Coronary artery (tissue), 2 donors: ENCODE measurements at regions not wholly inside any gene's neighbourhood (a gene's known extent, or its start where the extent isn't known, plus 50 kb on each side); places are given as distances from the start of the nearest gene placed in this dataset.

ENCODE experiments used
- DNase-seq: peaks from one replicate; pipeline ENCODE4 v3.0.0-alpha.2; 2017; ENCODE audit warnings: low spot score
- H3K27ac ChIP-seq, 2 donors: fragments of 200-600 bp; sonication (generic); one replicate each; pipeline ENCODE4 v1.5.1; 2016 to 2019
- H3K4me3 ChIP-seq: fragments of 200-600 bp; sonication (generic); 2 replicates; pipeline ENCODE4 v1.5.1; 2016; ENCODE audit warnings: mild to moderate bottlenecking, moderate library complexity
- TF ChIP-seq, protein P1 (sequence below): fragments of 200-600 bp; sonication (generic); IDR thresholded peaks from one replicate; pipeline ENCODE4 v1.5.1; 2019; ENCODE audit warnings: antibody characterized with exemption

DNA sequence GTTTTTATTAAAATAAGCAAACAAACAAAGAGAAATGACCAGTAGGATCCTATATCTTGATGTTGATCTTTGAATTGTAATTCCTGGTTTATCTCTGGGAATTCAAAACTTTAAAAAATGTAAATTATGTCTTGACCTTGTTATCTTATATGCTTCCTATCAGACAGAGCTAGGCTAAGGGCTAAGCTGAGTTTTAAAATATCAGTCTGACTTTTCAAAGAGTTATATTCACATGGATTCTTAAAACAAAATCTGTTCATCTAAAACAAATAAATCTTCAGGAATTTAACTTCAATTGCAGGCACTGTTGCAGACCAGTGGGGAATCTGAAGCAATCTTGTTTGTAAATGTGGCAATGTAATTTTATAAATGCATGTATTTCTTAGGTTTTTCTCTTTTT, 1144.1 kb downstream of the LRFN5 start:
- H3K27ac ChIP-seq = no peak overlapping the region
- TF ChIP-seq, protein P1, sequence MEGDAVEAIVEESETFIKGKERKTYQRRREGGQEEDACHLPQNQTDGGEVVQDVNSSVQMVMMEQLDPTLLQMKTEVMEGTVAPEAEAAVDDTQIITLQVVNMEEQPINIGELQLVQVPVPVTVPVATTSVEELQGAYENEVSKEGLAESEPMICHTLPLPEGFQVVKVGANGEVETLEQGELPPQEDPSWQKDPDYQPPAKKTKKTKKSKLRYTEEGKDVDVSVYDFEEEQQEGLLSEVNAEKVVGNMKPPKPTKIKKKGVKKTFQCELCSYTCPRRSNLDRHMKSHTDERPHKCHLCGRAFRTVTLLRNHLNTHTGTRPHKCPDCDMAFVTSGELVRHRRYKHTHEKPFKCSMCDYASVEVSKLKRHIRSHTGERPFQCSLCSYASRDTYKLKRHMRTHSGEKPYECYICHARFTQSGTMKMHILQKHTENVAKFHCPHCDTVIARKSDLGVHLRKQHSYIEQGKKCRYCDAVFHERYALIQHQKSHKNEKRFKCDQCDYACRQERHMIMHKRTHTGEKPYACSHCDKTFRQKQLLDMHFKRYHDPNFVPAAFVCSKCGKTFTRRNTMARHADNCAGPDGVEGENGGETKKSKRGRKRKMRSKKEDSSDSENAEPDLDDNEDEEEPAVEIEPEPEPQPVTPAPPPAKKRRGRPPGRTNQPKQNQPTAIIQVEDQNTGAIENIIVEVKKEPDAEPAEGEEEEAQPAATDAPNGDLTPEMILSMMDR = no peak
- no peak for DNase-seq
- H3K4me3 ChIP-seq = no peak overlapping the region

DNA sequence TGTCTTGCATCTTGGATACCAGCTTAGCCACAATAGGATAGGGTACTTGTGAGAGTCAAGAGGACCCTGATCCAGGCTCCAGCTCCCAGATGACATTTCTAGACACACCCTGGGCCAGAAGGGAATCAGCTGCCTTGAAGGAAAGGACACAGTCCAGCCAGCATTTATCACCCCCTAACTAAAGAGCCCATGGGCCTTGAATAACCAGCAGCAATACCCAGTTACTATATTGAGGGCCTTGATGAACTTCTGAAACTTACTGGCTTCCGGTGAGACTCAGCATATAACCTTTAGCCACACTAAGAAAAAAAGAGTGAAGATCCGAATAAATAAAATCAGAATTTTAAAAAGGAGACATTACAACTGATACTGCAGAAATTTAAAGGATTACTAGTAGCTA, 1135.4 kb downstream of the LRFN5 start:
- DNase-seq = no peak
- Histone ChIP-seq H3K27ac (no peak overlapping the region), H3K4me3 (no peak overlapping the region)
- TF ChIP-seq, protein P1 = no peak

DNA sequence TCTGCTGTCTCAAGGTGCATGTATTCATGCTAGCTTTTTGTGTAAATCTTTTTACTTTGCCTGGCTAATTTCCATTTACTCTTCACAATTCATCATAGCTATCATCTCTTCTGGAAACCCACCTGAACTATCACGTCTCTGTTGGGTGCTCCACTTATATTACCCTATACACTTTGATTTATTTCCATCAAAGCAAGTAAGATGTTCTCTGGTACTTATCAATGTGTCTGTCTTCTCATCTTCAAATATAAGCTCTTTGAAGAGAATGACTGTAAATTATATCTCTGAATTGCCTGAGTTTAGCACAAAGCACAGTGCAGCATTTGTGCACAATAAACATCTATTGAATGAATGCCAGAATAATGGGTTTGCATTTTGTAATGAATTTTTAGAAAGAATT, 1129.7 kb downstream of the LRFN5 start:
- Histone ChIP-seq H3K27ac (no peak overlapping the region), H3K4me3 (no peak overlapping the region)
- no peak for DNase-seq
- TF ChIP-seq, protein P1 = no peak

DNA sequence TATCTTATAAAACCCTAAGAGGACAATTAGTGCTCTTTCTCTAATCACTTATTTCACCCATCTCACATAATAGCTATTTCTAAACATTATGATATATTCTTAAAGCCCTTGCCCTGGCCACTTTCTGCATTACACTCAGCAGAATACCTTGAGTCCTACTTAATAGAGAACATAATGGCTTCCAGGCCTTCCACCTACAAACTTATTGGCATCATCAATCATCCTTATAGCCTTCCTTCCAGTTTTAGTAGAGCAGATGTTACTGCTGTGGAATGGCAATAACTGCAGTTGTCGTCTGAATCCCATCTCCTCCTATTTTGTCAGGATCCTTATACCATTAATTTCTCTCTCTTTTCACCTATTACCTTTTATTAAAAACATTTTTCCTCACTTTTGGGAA, 1127.4 kb downstream of the LRFN5 start:
- Histone ChIP-seq H3K27ac (no peak overlapping the region), H3K4me3 (no peak overlapping the region)
- DNase-seq = no peak
- TF ChIP-seq, protein P1 = no peak

DNA sequence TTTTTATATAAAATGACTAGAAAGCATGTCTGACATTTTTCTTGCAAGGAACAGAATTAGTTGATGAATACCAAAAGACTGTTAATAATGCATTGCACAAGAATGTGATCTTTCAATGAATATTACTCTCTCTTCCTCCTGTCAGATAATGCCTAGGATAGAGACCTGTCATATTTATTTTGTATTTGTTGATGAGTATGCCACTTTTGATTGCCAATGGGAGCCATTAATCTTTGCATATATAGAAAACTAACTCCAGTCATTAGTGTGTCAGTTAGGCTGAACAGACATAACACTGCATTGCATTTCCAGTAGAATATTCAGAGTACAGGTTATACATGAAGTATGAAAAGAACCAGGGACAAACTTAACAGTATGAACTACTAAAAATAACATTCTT, 1125.3 kb downstream of the LRFN5 start:
- Histone ChIP-seq H3K4me3 (no peak overlapping the region), H3K27ac (no peak overlapping the region)
- TF ChIP-seq, protein P1 = no peak
- no peak for DNase-seq

DNA sequence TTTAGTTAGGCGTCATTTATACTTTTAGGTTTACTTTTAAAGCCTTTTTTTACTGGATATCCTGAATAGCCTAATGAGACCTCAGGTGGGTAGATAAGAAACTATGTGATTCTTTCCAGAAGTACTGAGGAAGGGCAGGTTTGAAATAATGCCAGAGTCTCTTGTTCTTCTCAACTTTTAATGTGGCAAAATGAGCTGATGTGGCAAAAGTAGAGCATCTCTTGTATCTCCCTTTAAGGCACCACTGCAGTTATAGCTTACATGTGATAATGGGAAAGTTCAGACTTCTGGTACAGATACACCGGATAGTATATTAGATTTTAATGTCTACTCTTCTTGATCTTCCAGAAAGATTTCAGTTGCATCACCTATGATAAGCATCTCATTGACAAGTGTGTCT, 1124.8 kb downstream of the LRFN5 start:
- TF ChIP-seq, protein P1 = no peak
- Histone ChIP-seq H3K4me3 (no peak overlapping the region), H3K27ac (no peak overlapping the region)
- DNase-seq = no peak

GRCh38 chr14:42729681-42730080, 1123.0 kb downstream of the LRFN5 start:
- no peak for DNase-seq
- TF ChIP-seq, protein P1 = no peak
- H3K27ac ChIP-seq = no peak overlapping the region
- no peak overlapping the region for H3K4me3 ChIP-seq
